KG1 (cell line): ENCODE measurements at regions not wholly inside any gene's neighbourhood (a gene's known extent, or its start where the extent isn't known, plus 50 kb on each side); places are given as distances from the start of the nearest gene placed in this dataset.

Experiments
- DNase-seq: peaks from one replicate; lab custom pipeline; 2025; lab: John Stamatoyannopoulos, UW

DNA sequence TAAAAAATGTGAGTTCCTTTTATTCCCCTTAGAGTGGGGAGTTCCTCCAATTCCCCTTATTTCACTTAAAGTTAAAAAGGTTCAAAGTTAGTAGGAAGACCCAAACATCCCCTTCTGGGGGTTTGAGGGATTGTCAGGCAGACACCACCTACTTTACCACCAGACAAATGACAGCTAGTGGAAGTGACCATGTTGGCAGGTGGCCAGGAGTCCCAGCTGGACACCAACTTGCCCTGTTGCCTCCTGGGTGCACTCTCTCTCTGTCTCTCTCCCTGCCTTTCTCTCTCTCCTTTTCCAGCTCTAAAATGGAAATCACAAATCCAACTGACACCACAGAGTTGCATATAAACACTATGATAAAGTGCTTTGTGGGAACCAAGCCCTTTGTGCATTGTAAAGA lies 307.7 kb upstream of the TLE4 start:
- no peak for DNase-seq

DNA sequence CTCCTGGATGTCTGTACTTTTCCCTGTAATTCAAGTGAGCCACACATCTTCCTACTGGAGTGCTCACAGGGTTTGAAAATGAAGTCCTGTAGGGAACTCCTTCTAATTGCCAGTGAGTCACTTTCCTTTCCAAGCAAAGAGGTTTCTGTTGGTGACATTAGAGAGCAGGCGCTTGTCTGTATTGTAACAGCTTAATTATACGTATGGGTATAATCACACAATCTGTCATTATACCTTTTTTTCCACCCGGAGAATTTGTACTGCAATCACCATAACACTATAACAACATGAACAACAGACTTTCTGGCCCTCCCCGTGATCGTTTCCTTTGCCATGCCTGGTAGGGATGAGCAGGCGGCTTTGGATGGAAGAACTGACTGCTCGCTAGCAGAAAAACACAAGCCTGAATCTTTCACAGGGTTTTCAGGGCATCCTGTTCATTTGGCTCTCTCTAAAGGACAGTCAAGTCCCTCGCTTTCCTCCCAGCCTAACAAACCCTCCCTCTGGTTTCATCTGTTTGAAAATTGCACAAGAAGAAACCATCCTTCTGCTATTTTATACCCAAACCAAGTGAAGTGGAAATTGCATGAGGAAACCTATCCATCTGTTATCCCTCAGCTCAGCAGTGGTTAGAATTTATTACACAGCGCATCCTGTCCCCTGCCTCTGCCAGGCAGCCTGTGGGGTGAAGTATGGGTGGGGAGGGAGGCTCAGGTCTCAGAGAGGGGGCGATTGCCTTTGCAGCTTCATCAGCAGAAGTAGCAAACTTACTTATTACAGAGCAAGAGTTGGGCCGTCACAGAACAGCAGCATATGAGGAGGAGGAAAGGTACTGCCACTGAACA lies 307.0 kb upstream of the TLE4 start:
- DNase-seq, result peak; percentile 67

DNA sequence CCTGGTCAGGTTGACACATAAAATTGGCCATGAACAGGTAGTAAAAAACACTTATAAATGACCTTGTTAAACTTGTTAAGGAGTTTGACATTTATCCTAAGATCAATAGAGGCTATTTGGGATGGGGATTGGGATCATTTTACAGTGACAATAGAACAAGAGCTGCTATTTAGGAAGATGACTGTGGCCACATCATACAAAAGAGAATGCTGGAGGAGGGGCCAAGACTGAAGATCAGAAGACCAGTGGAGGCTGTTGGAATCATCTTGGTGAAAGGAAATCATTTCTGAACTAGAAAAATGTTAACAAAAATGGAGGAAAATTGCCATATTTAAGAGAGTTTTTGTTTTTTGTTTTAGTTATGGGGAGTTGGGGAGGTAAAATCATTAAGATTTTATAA lies 304.8 kb upstream of the TLE4 start:
- DNase-seq, result no peak

DNA sequence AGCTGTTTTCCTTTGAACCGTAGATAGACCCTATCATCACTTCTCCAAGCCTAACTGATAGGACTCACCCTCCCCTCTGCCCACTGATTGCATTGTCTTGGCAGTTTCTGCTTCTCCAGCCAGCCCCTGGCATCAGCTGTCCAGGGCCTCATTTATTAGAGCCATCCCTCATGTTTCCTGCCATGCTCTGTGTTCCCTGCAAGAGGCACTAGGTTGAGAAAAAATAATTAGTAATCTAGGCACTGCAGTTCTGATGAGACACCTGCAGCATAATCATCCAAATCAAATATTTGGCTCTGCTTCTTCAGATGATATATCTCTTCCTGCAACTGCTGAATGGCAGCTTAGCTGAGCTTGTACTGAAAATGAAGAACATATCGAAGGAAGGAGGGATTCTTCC lies 303.0 kb upstream of the TLE4 start:
- no peak for DNase-seq

DNA sequence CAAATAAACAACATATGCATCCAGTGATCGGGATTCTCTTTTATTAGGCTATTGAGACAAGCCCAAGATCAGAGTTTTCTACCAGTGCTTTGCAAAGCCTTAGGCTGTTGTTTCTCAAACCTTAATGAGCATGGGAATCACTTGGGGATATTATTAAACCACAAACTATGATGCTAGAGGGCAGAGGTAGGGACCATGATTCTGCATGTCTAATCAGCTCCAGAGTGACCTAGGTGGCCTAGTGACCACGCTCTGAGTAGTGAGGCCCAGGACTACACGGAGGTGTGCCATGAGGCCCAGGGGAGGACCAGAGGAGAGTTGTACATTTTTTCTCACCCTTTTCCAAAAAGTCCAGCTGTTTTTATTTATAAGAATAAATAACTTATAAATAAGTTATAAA lies 298.5 kb upstream of the TLE4 start:
- DNase-seq, result no peak

DNA sequence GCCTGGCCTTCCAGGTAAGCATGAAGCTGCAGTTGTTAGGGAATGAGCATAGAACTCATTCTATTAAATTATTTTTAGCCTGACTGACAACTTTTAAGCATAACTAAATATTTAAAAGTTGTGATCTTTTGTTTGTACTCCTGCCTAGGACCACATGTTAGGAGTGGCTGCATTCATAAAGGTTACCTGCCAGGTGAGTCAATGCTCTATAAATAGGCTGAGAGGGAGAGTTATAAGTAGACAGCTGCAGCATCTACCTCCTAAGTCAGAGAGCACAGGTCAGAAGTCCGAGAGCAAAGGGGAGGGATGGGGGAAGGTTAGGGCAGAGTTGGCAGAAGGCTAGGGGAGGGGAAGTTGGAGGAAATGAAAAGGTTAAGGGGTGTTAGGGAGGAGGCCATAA lies 292.4 kb upstream of the TLE4 start:
- no peak for DNase-seq

DNA sequence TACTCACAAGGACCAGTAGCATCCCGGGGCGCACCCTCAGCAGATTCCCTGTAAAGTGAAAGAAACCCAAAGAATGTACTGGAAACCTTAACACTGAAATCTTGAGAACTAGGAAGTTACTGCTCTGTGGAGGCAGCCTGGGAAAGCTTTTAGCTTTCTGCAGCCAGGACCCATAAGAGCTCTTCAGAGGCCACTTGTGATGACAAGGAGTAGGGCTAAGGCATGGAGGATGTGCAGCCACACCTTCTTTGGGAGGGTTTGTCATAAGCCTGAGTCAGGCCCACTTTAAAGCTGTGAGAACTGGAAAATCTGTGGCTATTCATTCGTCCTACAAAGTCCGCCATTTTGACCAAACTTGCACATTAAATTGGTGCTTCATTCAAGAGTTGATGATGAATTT lies 291.1 kb upstream of the TLE4 start:
- DNase-seq, result no peak

DNA sequence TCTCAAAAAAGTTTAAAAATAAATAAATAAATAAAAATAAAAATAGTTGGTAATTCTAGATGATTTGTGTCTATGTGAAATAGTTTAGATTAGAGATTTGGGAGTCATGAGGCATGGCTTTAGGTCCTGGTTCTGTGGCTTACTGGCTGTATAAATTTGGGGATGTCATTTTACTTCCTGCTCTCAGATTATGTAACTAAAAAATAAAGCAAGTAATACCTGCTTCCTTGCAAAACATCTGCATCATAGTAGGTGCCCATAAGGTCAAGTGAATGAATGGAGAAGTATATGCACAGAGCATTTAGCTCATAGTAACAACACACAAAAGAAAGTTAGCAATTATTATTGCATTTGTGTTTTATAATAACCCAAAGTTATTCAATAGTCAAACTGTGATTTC lies 287.7 kb upstream of the TLE4 start:
- DNase-seq, result no peak

DNA sequence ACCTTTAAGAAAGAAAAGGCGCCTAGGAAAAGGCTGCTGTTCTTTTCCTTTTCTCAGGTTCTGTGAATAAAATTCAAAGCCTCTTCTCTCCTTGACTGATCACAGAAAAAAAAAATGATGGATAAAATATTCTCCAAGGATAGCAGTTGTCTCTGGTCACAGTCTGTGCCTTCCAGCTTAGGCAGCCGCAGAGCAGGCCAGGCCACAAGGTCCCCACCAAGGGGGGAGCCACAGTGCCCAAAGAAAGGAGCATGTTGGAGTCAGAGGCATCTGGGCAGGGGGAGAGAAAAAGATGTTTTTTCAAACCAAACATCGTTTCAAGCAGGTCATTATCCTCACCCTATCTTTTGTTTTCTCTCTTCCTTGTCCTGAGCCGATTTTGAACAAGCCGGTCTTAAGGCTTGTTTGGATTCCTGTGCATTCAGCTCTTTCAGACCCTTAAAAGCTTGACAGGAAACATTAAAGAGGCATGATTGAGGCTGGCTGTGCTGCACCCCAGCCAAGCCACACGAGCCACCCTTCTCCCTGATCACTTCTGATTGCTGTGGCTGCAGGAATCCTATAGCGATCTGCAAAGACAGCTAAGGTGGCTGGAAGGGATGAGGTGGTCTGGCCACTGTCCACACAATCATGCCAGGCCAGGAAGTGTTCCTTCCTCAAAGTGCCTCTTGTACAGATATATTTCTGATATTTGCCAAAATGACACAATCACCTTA lies 284.6 kb upstream of the TLE4 start:
- no peak for DNase-seq

DNA sequence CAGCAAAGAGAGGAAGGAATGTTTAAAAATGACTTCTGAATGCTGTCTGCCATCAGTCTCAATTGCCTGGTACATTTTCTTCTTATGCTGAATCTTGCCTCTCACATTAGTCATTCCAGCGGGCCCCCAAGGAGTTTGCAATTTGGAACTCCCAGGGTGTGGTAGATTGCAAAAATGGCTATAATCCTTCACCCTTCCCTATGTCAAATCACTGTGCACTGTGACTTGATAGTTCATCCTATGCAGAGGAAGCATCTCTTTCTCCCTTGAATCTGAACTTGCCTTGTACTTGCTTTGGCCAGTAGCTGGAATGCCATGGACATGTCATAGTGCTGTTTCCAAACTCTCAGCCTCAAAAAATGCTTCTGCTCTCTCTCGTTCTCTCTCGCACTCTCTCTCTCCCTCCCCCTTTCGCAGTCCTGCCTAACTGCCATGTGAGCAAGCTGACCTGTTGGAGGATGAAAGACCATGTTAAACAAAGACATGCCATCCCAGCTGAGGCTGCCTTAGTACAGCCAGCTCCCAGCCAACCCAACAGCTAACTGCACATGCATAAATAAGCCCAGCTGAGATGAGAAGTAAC lies 284.0 kb upstream of the TLE4 start:
- DNase-seq, result no peak

DNA sequence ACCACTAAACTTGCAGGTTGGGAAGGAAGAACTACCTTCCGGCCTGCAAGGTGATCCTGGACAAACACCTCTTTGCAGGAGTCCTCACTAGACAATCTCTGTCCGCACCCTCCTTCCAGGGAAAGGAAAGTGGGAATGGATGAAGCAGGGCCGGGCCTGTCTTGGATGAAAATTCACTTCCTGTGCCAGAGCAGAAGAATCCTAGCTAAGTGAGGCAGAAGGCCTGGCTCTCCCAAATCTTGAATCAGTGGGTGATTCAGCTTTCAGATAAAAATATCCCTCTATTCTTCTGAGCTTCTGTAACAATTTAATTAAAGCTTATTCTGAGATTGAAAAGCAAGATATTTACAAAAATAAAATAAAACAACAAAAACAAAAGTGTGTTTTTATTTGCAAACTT lies 281.9 kb upstream of the TLE4 start:
- DNase-seq, result no peak

DNA sequence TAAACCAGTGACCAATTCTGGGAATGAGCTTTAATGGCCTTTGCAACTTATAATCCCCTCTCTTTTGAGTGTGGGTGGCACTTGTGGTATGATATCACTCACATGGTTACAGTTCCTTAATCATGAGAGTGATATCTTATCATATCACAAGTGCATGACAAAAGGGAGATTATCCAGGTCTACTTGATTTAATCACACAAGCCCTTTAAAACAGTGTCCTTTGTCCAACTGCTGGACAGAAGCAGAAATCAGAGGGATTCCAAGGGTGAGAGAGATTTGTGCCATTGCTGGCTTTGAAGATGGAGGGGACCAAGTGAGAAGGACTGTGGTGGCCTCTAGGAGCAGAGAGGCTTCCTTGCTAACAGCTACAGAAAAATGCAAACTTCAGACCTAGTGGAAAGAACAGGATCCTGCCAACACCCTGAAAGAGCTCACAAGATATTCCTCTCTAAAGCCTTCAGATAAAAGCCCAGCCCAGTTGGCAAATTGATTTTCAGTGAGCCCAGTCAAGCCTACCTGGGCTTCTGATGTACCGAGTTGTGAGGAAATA lies 279.0 kb upstream of the TLE4 start:
- no peak for DNase-seq

DNA sequence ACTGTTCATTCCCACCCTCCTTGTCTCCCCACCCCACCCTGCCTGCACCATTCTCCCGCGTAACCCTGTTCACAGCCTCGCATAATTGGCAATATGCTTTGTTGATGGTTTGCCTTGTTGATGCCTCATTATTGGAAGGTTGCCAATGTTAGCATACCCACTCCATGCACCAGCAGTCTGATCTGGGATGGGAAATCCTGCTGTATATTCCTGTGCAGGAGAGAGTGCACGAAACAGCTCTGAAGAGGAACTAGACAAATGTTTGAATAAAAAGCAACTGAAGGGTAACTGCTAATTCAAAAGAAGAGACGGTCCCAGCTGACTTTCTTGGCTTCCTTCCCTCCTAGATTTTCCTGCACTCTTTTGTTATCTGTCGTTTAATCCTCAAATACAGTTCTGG lies 271.7 kb upstream of the TLE4 start:
- DNase-seq, result no peak

DNA sequence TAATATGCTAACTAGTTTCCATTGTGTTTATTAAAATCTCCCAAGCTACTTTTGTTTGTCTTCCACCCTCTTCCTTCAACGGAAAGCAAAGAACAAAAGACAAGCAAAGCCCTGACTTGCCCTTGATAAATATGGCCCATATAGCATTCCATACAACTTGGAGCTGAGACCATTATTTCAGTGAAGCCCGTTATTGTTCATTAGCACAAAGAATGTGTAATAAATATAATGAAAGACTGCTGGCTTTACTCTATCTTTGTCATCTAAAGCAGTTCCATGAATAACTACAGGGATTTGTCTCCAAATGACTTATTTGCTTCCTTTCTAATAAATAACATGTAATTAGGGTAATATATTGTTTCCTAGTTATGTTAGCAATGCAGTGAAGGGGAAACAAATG lies 270.7 kb upstream of the TLE4 start:
- DNase-seq, result no peak

DNA sequence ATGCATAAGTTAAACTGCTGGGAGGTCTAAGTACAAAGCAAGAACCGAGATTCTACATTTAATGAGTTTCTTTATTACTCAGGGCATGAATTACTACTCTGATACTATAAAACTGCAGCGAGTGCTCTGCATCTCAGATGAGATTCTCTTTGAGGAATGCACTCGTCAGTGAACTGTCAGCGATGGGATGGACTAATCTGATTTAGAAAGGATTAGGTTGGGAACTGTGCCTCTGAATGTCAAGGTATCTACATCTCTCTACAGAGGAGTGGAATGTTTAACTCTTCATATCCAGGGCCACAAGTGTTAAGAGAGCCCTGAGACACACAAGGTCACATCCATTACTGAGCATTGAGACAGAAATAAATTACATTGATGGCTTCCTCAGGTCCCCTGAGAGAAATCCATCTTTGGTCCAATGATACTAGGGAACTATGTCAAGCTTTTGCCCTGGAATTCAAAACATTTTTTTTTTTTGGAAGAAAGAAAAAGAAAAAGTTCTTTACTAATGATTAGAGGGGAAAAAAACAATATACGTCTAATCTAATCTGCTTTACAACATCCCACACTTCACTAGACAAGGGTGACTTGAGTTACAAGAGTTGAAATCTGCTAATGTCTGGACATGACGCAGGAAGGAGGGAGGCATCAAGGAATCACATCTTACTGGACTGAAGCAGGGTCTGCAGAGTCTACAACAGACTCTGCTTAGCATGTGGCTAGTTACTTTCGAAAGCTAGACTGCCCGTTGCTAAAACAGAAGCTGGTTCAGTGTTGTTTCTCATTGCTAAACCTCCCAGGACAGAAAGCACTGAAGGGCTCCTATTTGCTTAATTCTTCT lies 270.0 kb upstream of the TLE4 start:
- no peak for DNase-seq

DNA sequence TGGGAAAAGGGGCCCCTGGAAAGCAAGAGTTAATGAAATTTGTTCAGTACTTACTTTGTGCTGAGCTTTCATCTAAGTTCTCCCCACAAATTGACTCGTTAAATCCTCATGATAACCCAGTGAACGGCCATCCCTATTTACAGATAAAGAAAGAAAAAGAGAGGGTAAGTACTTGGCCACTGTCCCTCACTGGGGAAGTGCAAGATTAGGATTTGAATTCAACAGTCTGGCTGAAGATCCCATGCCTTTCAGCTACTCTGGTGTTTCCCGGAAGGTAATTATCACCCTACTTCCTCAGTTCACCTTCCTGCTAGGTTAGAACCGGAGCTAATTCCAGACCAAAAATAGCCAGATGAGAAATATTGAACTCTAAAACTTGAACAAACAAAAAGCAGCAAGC lies 269.2 kb upstream of the TLE4 start:
- no peak for DNase-seq

DNA sequence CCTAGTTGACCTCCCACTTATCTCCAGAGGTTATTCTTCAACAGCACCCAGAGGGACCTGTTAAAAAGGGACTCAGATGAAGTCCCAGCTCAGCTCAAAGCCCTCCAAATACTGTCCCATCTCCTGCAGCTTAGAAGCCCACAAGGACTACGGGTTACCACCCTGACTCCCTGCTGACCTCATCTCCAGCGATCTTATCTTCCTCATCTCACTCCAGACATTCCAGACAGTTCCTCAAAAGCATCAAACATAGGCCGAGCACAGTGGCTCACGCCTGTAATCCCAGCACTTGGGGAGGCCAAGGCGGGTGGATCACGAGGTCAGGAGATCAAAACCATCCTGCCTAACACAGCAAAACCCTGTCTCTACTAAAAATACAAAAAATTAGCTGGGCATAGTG lies 263.8 kb upstream of the TLE4 start:
- no peak for DNase-seq

DNA sequence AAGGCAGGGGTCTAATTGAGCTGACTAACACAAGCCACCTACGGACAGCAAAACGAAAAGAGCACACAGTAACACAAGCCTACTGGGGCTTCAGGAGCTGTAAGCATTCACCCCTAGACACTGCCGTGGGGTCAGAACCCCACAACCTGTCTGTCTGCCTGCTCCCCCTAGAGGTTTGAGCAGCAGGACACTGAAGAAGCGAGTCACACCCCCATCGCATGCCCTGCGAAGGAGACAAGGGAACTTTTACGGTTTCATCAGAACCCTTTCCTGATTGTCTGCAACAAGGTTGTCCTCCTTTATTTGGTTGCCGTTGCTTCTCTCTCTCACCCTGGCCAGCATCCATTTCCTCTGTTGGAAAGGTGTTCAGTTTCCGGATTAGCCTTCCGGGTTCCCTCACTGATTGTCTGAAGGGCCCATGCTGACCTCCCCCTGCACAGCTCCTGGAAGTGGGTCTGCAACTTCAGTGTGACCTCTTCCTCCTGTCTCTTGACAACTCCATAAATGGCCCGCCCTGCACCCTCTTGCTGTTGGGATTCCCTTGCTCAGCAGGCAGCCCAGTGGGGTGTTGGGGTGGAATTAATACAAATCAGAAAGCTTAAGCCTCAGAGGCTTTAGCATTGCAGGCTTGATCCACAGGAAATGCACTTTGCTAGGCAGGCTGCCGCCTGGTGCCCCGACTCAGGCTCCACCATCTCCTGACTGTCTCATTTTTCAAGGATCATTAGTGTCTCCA lies 258.9 kb upstream of the TLE4 start:
- no peak for DNase-seq

DNA sequence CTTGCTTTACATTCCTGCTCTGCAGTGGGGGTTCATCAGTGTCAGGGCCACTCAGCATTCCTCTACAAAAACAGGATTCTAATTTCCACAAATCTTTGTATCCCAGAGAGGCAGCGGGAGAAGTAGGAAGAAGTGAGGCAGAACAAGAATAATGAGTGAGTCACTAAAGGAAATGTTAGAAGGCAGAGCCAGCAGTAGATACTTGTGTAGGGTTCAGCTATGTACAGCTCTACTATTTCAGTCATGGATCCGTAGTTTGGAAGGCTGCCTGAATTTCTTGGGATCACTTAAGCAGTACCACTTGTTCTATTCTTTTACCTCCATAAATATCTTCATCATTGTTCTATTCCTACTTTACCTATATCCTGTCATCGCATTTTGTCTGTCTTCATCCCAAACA lies 246.3 kb upstream of the TLE4 start:
- DNase-seq, result no peak

DNA sequence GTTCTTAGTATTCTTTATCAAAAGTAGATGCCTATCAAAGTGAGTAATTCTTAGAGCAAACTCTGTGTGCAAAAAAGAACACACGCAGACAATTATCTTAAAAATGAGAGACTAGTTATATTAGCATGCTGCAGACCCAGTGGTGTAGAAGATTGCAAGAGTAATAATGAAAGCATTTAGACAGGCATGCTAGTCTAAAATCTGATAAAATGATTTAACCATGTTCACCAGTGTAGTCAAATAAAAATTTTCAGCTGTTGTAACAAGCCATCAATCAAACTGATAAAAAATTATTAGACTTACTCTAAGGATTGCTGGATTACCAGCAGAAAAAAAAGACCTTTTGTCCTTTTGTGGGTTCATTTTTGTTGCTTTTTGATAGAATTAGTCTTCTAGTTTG lies 241.9 kb upstream of the TLE4 start:
- DNase-seq, result no peak

DNA sequence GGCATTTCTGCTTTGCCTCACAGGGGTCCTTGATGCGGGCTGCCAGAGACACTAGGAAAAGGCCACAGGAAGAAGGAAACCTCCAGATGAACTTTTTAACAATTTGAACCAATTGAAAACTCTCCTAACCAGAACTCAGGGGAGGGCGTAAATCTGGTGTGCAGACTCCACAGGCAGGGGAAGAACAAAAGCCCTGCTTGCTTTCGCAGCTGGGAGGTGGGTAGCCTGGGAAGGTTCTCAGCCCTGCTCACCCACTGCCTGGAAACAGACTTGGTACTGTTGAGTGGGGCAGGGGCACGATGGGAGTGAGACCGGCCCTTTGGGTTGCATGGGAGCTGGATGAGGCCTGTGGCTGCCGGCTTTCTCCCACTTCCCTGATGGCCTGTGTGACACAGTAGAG lies 237.8 kb upstream of the TLE4 start:
- DNase-seq, result no peak

DNA sequence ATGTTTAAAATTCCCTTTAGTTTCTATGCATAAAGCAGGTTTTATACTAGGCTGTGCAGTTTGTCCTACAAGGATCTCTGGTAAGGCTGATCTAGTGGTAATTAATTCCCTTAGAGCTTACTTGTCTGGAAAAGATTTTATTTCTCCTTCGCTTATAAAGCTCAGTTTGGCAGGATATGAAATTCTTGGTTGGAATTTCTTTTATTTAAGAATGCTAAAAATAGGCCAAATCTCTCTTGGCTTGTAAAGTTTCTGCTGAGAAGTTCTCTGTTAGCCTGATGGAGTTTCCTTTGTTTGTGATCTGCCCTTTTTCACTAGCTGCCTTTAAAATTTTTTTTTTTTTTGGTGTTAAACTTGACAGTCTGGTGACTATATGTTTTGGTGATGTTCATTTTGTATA lies 237.1 kb upstream of the TLE4 start:
- DNase-seq, result no peak
